ENCODE measurements at regions not wholly inside any gene's neighbourhood (a gene's known extent, or its start where the extent isn't known, plus 50 kb on each side); places are given as distances from the start of the nearest gene placed in this dataset.

DNA sequence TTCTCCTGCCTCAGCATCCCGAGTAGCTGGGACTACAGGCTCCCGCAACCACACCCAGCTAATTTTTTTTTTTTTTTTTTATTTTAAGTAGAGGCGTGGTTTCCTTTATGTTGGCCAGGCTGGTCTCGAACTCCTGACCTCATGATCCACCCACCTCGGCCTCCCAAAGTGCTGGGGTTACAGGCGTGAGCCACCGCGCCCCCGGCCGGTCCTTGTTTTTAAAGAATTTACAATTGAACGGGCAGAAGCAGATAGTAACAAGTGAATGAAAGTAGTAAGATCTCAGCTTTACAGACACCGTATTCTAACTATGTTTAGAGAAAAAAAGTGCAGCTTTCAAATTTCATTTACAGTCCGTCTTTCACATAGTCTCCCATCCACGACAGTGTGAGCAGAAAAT, 112.5 kb upstream of the VWC2 start:
- TF ChIP-seq, protein P1, sequence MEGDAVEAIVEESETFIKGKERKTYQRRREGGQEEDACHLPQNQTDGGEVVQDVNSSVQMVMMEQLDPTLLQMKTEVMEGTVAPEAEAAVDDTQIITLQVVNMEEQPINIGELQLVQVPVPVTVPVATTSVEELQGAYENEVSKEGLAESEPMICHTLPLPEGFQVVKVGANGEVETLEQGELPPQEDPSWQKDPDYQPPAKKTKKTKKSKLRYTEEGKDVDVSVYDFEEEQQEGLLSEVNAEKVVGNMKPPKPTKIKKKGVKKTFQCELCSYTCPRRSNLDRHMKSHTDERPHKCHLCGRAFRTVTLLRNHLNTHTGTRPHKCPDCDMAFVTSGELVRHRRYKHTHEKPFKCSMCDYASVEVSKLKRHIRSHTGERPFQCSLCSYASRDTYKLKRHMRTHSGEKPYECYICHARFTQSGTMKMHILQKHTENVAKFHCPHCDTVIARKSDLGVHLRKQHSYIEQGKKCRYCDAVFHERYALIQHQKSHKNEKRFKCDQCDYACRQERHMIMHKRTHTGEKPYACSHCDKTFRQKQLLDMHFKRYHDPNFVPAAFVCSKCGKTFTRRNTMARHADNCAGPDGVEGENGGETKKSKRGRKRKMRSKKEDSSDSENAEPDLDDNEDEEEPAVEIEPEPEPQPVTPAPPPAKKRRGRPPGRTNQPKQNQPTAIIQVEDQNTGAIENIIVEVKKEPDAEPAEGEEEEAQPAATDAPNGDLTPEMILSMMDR (IDR thresholded peaks at IDR 0.05) = no peak
- TF ChIP-seq POLR2A (IDR thresholded peaks at IDR 0.05) = no peak
